GM12878 (cell line): ENCODE measurements at regions not wholly inside any gene's neighbourhood (a gene's known extent, or its start where the extent isn't known, plus 50 kb on each side); places are given as distances from the start of the nearest gene placed in this dataset.

Experiments used
- ATAC-seq: fragments of 200-7000 bp; cut with Tn5 transposase; 3 replicates; pipeline ENCODE4 v1.9.1; 2020; ENCODE audit warnings: mild to moderate bottlenecking, moderate library complexity
- BruUV-seq: library from RNA; stranded (reverse); fragments of 400-500 nt; replicated peaks from 2 replicates; lab custom pipeline; 2021; lab: Mats Ljungman, UMichigan
- CTCF ChIA-PET: fragments of 300-600 bp; sonication (Branson Sonifier 250); formaldehyde crosslinking; extraction: SDS; loops from one replicate; lab custom pipeline; 2021; ENCODE audit warnings: inconsistent platforms; lab: Yijun Ruan, JAX
- POLR2A ChIA-PET: fragments of 350-600 bp; formaldehyde crosslinking; extraction: SDS; loops from one replicate; lab custom pipeline; 2021; ENCODE audit warnings: inconsistent platforms; lab: Charles Lee
- RAD21 ChIA-PET: fragments of 300-600 bp; sonication (Branson Sonifier 250); formaldehyde crosslinking; loops from one replicate; lab custom pipeline; 2023; ENCODE audit warnings: antibody characterized with exemption; ENCODE audit not compliant: unreplicated experiment; lab: Charles Lee
- SMC1A ChIA-PET: fragments of 300-600 bp; sonication (Branson Sonifier 250); formaldehyde crosslinking; loops from one replicate; lab custom pipeline; 2023; ENCODE audit not compliant: unreplicated experiment, uncharacterized antibody; lab: Charles Lee
- DNase-seq: peaks from one replicate; pipeline ENCODE4 v3.0.0-alpha.2; 2011; ENCODE audit warnings: low read depth, low spot score
- FAIRE-seq: peaks from 3 replicates; lab custom pipeline; 2011; peaks lifted over from hg19 to GRCh38; lab: Jason Lieb, UNC
- H2AFZ ChIP-seq: 2 replicates; pipeline ENCODE4 v1.6.0; 2011; ENCODE audit warnings: low read depth, low read length, control low read depth; ENCODE audit not compliant: control insufficient read depth
- H3K27ac ChIP-seq: 2 replicates; pipeline ENCODE4 v1.5.1; 2011; ENCODE audit warnings: control low read depth; ENCODE audit not compliant: control insufficient read depth, insufficient read depth
- H3K27me3 ChIP-seq, 2 experiments: replicated peaks in 1 of 2; 2 replicates each; pipeline versions ENCODE4 v1.6.0 to v1.6.1; 2011; ENCODE audit warnings: low read length in 1 of 2; ENCODE audit not compliant: control insufficient read depth in 2 of 2, insufficient read depth in 2 of 2
- H3K36me3 ChIP-seq, 2 experiments: 2 replicates each; pipeline ENCODE4 v1.5.1; 2011; ENCODE audit warnings: low read length in 1 of 2; ENCODE audit not compliant: control insufficient read depth in 2 of 2, insufficient read depth in 2 of 2
- H3K4me1 ChIP-seq: 2 replicates; pipeline ENCODE4 v1.6.1; 2011; ENCODE audit warnings: mild to moderate bottlenecking, low read length, moderate library complexity, mixed read lengths; ENCODE audit not compliant: control insufficient read depth, insufficient read depth
- H3K4me2 ChIP-seq: 2 replicates; pipeline ENCODE4 v1.6.0; 2011; ENCODE audit warnings: control low read depth; ENCODE audit not compliant: control insufficient read depth, insufficient read depth
- H3K4me3 ChIP-seq: fragments of 200-600 bp; sonication (generic); 2 replicates; pipeline ENCODE4 v1.5.1; 2016
- H3K79me2 ChIP-seq: 2 replicates; pipeline ENCODE4 v1.6.0; 2011; ENCODE audit warnings: low read length; ENCODE audit not compliant: control insufficient read depth, insufficient read depth
- H3K9ac ChIP-seq: 2 replicates; pipeline ENCODE4 v1.8.0; 2011; ENCODE audit warnings: low read length, control low read depth, mixed read lengths; ENCODE audit not compliant: control insufficient read depth, insufficient read depth
- H3K9me3 ChIP-seq: replicated peaks from 3 replicates; pipeline ENCODE4 v1.5.1; 2011; ENCODE audit warnings: mild to moderate bottlenecking, low read length; ENCODE audit not compliant: control insufficient read depth, insufficient read depth
- H4K20me1 ChIP-seq: 2 replicates; pipeline ENCODE4 v1.6.0; 2011; ENCODE audit not compliant: control insufficient read depth, insufficient read depth
- BCL11A ChIP-seq: IDR thresholded peaks from 2 replicates; pipeline ENCODE4 v1.6.1; 2011; ENCODE audit warnings: low read depth, low read length
- CHD1 ChIP-seq: IDR thresholded peaks from 2 replicates; pipeline ENCODE4 v1.6.1; 2012; ENCODE audit warnings: low read depth, low read length, improper control_type of control experiment
- EED ChIP-seq: sonication (generic); IDR thresholded peaks from 2 replicates; pipeline ENCODE4 v1.6.1; 2016; ENCODE audit warnings: antibody characterized with exemption, low read depth
- KDM1A ChIP-seq: fragments of 200-600 bp; sonication (generic); IDR thresholded peaks from 2 replicates; pipeline ENCODE4 v1.6.1; 2016; ENCODE audit warnings: borderline replicate concordance
- MTA3 ChIP-seq: IDR thresholded peaks from 2 replicates; pipeline ENCODE4 v1.6.1; 2012; ENCODE audit warnings: low read length, inconsistent platforms, borderline replicate concordance
- RUNX3 ChIP-seq: IDR thresholded peaks from 2 replicates; pipeline ENCODE4 v1.6.1; 2012; ENCODE audit warnings: low read length, inconsistent platforms
- ZBTB11 ChIP-seq: fragments of 450-650 bp; formaldehyde crosslinking; IDR thresholded peaks from 2 replicates; pipeline ENCODE4 v1.5.0; 2022; ENCODE audit warnings: mild to moderate bottlenecking, missing genetic modification characterization
- ZBTB4 ChIP-seq: fragments of 450-650 bp; formaldehyde crosslinking; IDR thresholded peaks from 2 replicates; pipeline ENCODE4 v1.4.0; 2022; ENCODE audit warnings: mild to moderate bottlenecking, moderate library complexity
- WGBS: methylation state at CpG from one replicate; pipeline ENCODE4 v1.1.6; 2016; ENCODE audit warnings: low lambda C conversion rate; ENCODE audit not compliant: insufficient replicate concordance, insufficient coverage; ENCODE audit errors: missing lambda C conversion rate; 5-methylcytosine and 5-hydroxymethylcytosine counted together
- in situ Hi-C: fragments of 300-500 bp; cut with MboI; formaldehyde crosslinking; loops from 9 replicates; pipeline ENCODE4 v1.14.3; 2018; ENCODE audit warnings: mixed read lengths
- intact Hi-C: fragments of 100-400 bp; cut with micrococcal nuclease; formaldehyde crosslinking; loops from one replicate; pipeline ENCODE4 v1.14.2; 2022; ENCODE audit not compliant: unreplicated experiment

- no peak for DNase-seq
- Histone ChIP-seq H3K9me3 (no peaks in the 10 kb centered on the region), H3K36me3 (no peaks in the 10 kb centered on the region), H3K27ac (no peak overlapping the region), H2AFZ (no peak overlapping the region)
- in situ Hi-C loops, result no loop called here
- intact Hi-C loops, result no loop called here
- RAD21 ChIA-PET, result no interaction called here
- no TSS peak for BruUV-seq
- TF ChIP-seq ZBTB4, result no peak
- TF ChIP-seq EED, result no peak
- no peak for TF ChIP-seq CHD1
- TF ChIP-seq MTA3, result no peak
- no peak for TF ChIP-seq BCL11A
- no peak for TF ChIP-seq KDM1A
- TF ChIP-seq RUNX3, result no peak
- no peak for TF ChIP-seq ZBTB11 (CRISPR knock-in tag)
- TF ChIP-seq, all 136 proteins: peak for 0
- H3K4me1 ChIP-seq, result no peaks in the 10 kb centered on the region
- ATAC-seq, result no peak
- CTCF ChIA-PET, result interaction anchor here (1.0 kb wide), 1 partner anchor 815 kb away, joined by 3 read pairs; no protein-coding TSS in a partner anchor
- FAIRE-seq, result no peak
- no peaks in the 10 kb centered on the region for H3K27me3 ChIP-seq
- 9% methylated on average over 2 of the region's 2 CpGs for WGBS
- SMC1A ChIA-PET, result no interaction called here
- no peak overlapping the region for H3K4me3 ChIP-seq
- H3K79me2 ChIP-seq, result no peaks in the 10 kb centered on the region
- no peak overlapping the region for H3K4me2 ChIP-seq
- H4K20me1 ChIP-seq, result no peaks in the 10 kb centered on the region
- POLR2A ChIA-PET, result no interaction called here
- no peak overlapping the region for H3K9ac ChIP-seq
These were observed 413.5 kb upstream of the CCNG1 start for GRCh38 chr5:163023846-163024245.
